ENCODE measurements at regions not wholly inside any gene's neighbourhood (a gene's known extent, or its start where the extent isn't known, plus 50 kb on each side); places are given as distances from the start of the nearest gene placed in this dataset.
"Not testable (repeated sequence)": the region's sequence is repeated elsewhere in the genome, so short reads cannot be mapped to it uniquely, and the experiment has no call there.

- no peaks in the 10 kb centered on the region for H3K9me3 ChIP-seq (ENCODE audit: control insufficient read depth, low read depth, low read length)
- H3K27me3 ChIP-seq (ENCODE audit: control insufficient read depth, insufficient read depth, low read length), result no peaks in the 10 kb centered on the region
- H3K4me3 ChIP-seq (ENCODE audit: low read length), result no peak overlapping the region
- no peak overlapping the region for H3K9ac ChIP-seq (ENCODE audit: low read length)
- H3K36me3 ChIP-seq (ENCODE audit: control insufficient read depth, low read depth, low read length), result no peaks in the 10 kb centered on the region
- H3K4me1 ChIP-seq (ENCODE audit: control insufficient read depth, low read depth, low read length), result no peaks in the 10 kb centered on the region
- H3K27ac ChIP-seq (ENCODE audit: low read length), result no peak overlapping the region
Observed at GRCh38 chr5:63456279-63456678, 506.0 kb downstream of the HTR1A start.

GRCh38 chr5:63451188-63451587 is 511.1 kb downstream of the HTR1A start:
- no peaks in the 10 kb centered on the region for H3K4me1 ChIP-seq (ENCODE audit: control insufficient read depth, low read depth, low read length)
- H3K4me3 ChIP-seq (ENCODE audit: low read length), result no peak overlapping the region
- H3K27me3 ChIP-seq (ENCODE audit: control insufficient read depth, insufficient read depth, low read length), result no peaks in the 10 kb centered on the region
- no peak overlapping the region for H3K27ac ChIP-seq (ENCODE audit: low read length)
- no peaks in the 10 kb centered on the region for H3K9me3 ChIP-seq (ENCODE audit: control insufficient read depth, low read depth, low read length)
- H3K36me3 ChIP-seq (ENCODE audit: control insufficient read depth, low read depth, low read length), result no peaks in the 10 kb centered on the region
- H3K9ac ChIP-seq (ENCODE audit: low read length), result no peak overlapping the region

GRCh38 chr5:63439537-63439936 is 522.7 kb downstream of the HTR1A start:
- no peaks in the 10 kb centered on the region for H3K9me3 ChIP-seq (ENCODE audit: control insufficient read depth, low read depth, low read length)
- no peak overlapping the region for H3K4me3 ChIP-seq (ENCODE audit: low read length)
- H3K36me3 ChIP-seq (ENCODE audit: control insufficient read depth, low read depth, low read length), result no peaks in the 10 kb centered on the region
- H3K27me3 ChIP-seq (ENCODE audit: control insufficient read depth, insufficient read depth, low read length), result no peaks in the 10 kb centered on the region
- H3K27ac ChIP-seq (ENCODE audit: low read length), result no peak overlapping the region
- H3K9ac ChIP-seq (ENCODE audit: low read length), result no peak overlapping the region
- peaks cover 3% of the 10 kb centered on the region for H3K4me1 ChIP-seq (ENCODE audit: control insufficient read depth, low read depth, low read length)

- Histone ChIP-seq H3K36me3 (ENCODE audit: control insufficient read depth, low read depth, low read length) (no peaks in the 10 kb centered on the region), H3K9ac (ENCODE audit: low read length) (no peak overlapping the region), H3K4me3 (ENCODE audit: low read length) (no peak overlapping the region), H3K4me1 (ENCODE audit: control insufficient read depth, low read depth, low read length) (no peaks in the 10 kb centered on the region), H3K27me3 (ENCODE audit: control insufficient read depth, insufficient read depth, low read length) (no peaks in the 10 kb centered on the region), H3K27ac (ENCODE audit: low read length) (no peak overlapping the region), H3K9me3 (ENCODE audit: control insufficient read depth, low read depth, low read length) (no peaks in the 10 kb centered on the region)
Observed at GRCh38 chr5:63409737-63410136, 552.5 kb downstream of the HTR1A start.

GRCh38 chr5:63408984-63409383 is 553.3 kb downstream of the HTR1A start:
- no peaks in the 10 kb centered on the region for H3K4me1 ChIP-seq (ENCODE audit: control insufficient read depth, low read depth, low read length)
- H3K4me3 ChIP-seq (ENCODE audit: low read length), result no peak overlapping the region
- no peaks in the 10 kb centered on the region for H3K9me3 ChIP-seq (ENCODE audit: control insufficient read depth, low read depth, low read length)
- no peak overlapping the region for H3K9ac ChIP-seq (ENCODE audit: low read length)
- H3K27me3 ChIP-seq (ENCODE audit: control insufficient read depth, insufficient read depth, low read length), result no peaks in the 10 kb centered on the region
- H3K27ac ChIP-seq (ENCODE audit: low read length), result no peak overlapping the region
- no peaks in the 10 kb centered on the region for H3K36me3 ChIP-seq (ENCODE audit: control insufficient read depth, low read depth, low read length)

- no peaks in the 10 kb centered on the region for H3K4me1 ChIP-seq (ENCODE audit: control insufficient read depth, low read depth, low read length)
- no peaks in the 10 kb centered on the region for H3K9me3 ChIP-seq (ENCODE audit: control insufficient read depth, low read depth, low read length)
- no peak overlapping the region for H3K4me3 ChIP-seq (ENCODE audit: low read length)
- no peaks in the 10 kb centered on the region for H3K27me3 ChIP-seq (ENCODE audit: control insufficient read depth, insufficient read depth, low read length)
- H3K36me3 ChIP-seq (ENCODE audit: control insufficient read depth, low read depth, low read length), result no peaks in the 10 kb centered on the region
- no peak overlapping the region for H3K9ac ChIP-seq (ENCODE audit: low read length)
- no peak overlapping the region for H3K27ac ChIP-seq (ENCODE audit: low read length)
Observed at GRCh38 chr5:63401436-63402046, 560.7 kb downstream of the HTR1A start.

GRCh38 chr5:63400079-63400478 is 562.2 kb downstream of the HTR1A start:
- Histone ChIP-seq H3K4me3 (ENCODE audit: low read length) (no peak overlapping the region), H3K36me3 (ENCODE audit: control insufficient read depth, low read depth, low read length) (no peaks in the 10 kb centered on the region), H3K9me3 (ENCODE audit: control insufficient read depth, low read depth, low read length) (no peaks in the 10 kb centered on the region), H3K27ac (ENCODE audit: low read length) (no peak overlapping the region), H3K9ac (ENCODE audit: low read length) (no peak overlapping the region), H3K4me1 (ENCODE audit: control insufficient read depth, low read depth, low read length) (no peaks in the 10 kb centered on the region), H3K27me3 (ENCODE audit: control insufficient read depth, insufficient read depth, low read length) (no peaks in the 10 kb centered on the region)

- no peak overlapping the region for H3K9ac ChIP-seq (ENCODE audit: low read length)
- H3K36me3 ChIP-seq (ENCODE audit: control insufficient read depth, low read depth, low read length), result no peaks in the 10 kb centered on the region
- H3K9me3 ChIP-seq (ENCODE audit: control insufficient read depth, low read depth, low read length), result no peaks in the 10 kb centered on the region
- no peaks in the 10 kb centered on the region for H3K27me3 ChIP-seq (ENCODE audit: control insufficient read depth, insufficient read depth, low read length)
- no peaks in the 10 kb centered on the region for H3K4me1 ChIP-seq (ENCODE audit: control insufficient read depth, low read depth, low read length)
- no peak overlapping the region for H3K4me3 ChIP-seq (ENCODE audit: low read length)
- no peak overlapping the region for H3K27ac ChIP-seq (ENCODE audit: low read length)
Observed at GRCh38 chr5:63398346-63398745, 563.9 kb downstream of the HTR1A start.

GRCh38 chr5:63388188-63388587 is 574.1 kb downstream of the HTR1A start:
- H3K27ac ChIP-seq (ENCODE audit: low read length); H3K4me3 ChIP-seq (ENCODE audit: low read length); H3K9me3 ChIP-seq (ENCODE audit: control insufficient read depth, low read depth, low read length); H3K27me3 ChIP-seq (ENCODE audit: control insufficient read depth, insufficient read depth, low read length); H3K4me1 ChIP-seq (ENCODE audit: control insufficient read depth, low read depth, low read length); H3K9ac ChIP-seq (ENCODE audit: low read length); H3K36me3 ChIP-seq (ENCODE audit: control insufficient read depth, low read depth, low read length): not testable (repeated sequence)

- Histone ChIP-seq H3K9ac (ENCODE audit: low read length) (no peak overlapping the region), H3K4me1 (ENCODE audit: control insufficient read depth, low read depth, low read length) (no peaks in the 10 kb centered on the region), H3K36me3 (ENCODE audit: control insufficient read depth, low read depth, low read length) (no peaks in the 10 kb centered on the region), H3K9me3 (ENCODE audit: control insufficient read depth, low read depth, low read length) (no peaks in the 10 kb centered on the region), H3K4me3 (ENCODE audit: low read length) (no peak overlapping the region), H3K27ac (ENCODE audit: low read length) (no peak overlapping the region), H3K27me3 (ENCODE audit: control insufficient read depth, insufficient read depth, low read length) (no peaks in the 10 kb centered on the region)
Observed at GRCh38 chr5:63375851-63376250, 586.4 kb downstream of the HTR1A start.

GRCh38 chr5:63374085-63374484 is 588.2 kb downstream of the HTR1A start:
- no peak overlapping the region for H3K27ac ChIP-seq (ENCODE audit: low read length)
- H3K4me1 ChIP-seq (ENCODE audit: control insufficient read depth, low read depth, low read length), result no peaks in the 10 kb centered on the region
- H3K36me3 ChIP-seq (ENCODE audit: control insufficient read depth, low read depth, low read length), result no peaks in the 10 kb centered on the region
- H3K4me3 ChIP-seq (ENCODE audit: low read length), result no peak overlapping the region
- H3K9me3 ChIP-seq (ENCODE audit: control insufficient read depth, low read depth, low read length), result no peaks in the 10 kb centered on the region
- H3K27me3 ChIP-seq (ENCODE audit: control insufficient read depth, insufficient read depth, low read length), result no peaks in the 10 kb centered on the region
- no peak overlapping the region for H3K9ac ChIP-seq (ENCODE audit: low read length)

- no peak overlapping the region for H3K9ac ChIP-seq (ENCODE audit: low read length)
- H3K9me3 ChIP-seq (ENCODE audit: control insufficient read depth, low read depth, low read length), result no peaks in the 10 kb centered on the region
- peaks cover 4% of the 10 kb centered on the region for H3K4me1 ChIP-seq (ENCODE audit: control insufficient read depth, low read depth, low read length)
- no peaks in the 10 kb centered on the region for H3K27me3 ChIP-seq (ENCODE audit: control insufficient read depth, insufficient read depth, low read length)
- no peak overlapping the region for H3K27ac ChIP-seq (ENCODE audit: low read length)
- no peak overlapping the region for H3K4me3 ChIP-seq (ENCODE audit: low read length)
- H3K36me3 ChIP-seq (ENCODE audit: control insufficient read depth, low read depth, low read length), result no peaks in the 10 kb centered on the region
Observed at GRCh38 chr5:63351164-63351563, 611.1 kb downstream of the HTR1A start.

All from iPS-18a (cell line).